T-cell (primary cell): ENCODE measurements at regions not wholly inside any gene's neighbourhood (a gene's known extent, or its start where the extent isn't known, plus 50 kb on each side); places are given as distances from the start of the nearest gene placed in this dataset.

Experiments
- ATAC-seq, 4 experiments: fragments of 200-7000 bp in 3 of 4; fragments of 150-1000 bp in 1 of 4; cut with Tn5 transposase; replicated peaks in 1 of 4; 1 replicate in 3 of 4; 2 replicates in 1 of 4; pipeline ENCODE4 v1.10.0; 2021; ENCODE audit warnings: moderate library complexity in 3 of 4, mild to moderate bottlenecking in 2 of 4, moderate number of reproducible peaks in 1 of 4
- CTCF ChIA-PET, 2 donors: fragments of 300-600 bp; sonication (Branson Sonifier 250); formaldehyde crosslinking; loops; one replicate each; lab custom pipeline; 2022; ENCODE audit warnings: antibody characterized with exemption in 2 of 2; lab: Charles Lee
- POLR2A ChIA-PET, 2 donors: fragments of 300-600 bp; sonication (Branson Sonifier 250); formaldehyde crosslinking; loops; one replicate each; lab custom pipeline; 2022; ENCODE audit warnings: antibody characterized with exemption in 2 of 2; lab: Charles Lee
- DNase-seq, 35 experiments: peaks; one replicate each; pipeline versions ENCODE4 v3.0.0 to v3.0.0-alpha.2; 2013 to 2023
- H3K27ac ChIP-seq: one replicate; pipeline ENCODE4 v1.5.1; 2013; ENCODE audit warnings: low read length
- H3K27me3 ChIP-seq, 2 experiments: replicated peaks in 1 of 2; 1 replicate in 1 of 2; 2 replicates in 1 of 2; pipeline versions ENCODE4 v1.6.1 to v1.7.0; 2013; ENCODE audit warnings: low read length in 1 of 2, mixed read lengths in 1 of 2; ENCODE audit not compliant: control insufficient read depth in 2 of 2, insufficient read depth in 2 of 2; ENCODE audit errors: extremely low read depth in 1 of 2
- H3K36me3 ChIP-seq, 2 donors: 1 replicate in 1 of 2; 2 replicates in 1 of 2; pipeline versions ENCODE4 v1.6.1 to v1.7.0; 2013; ENCODE audit warnings: low read length in 1 of 2; ENCODE audit not compliant: control insufficient read depth in 2 of 2, insufficient read depth in 1 of 2; ENCODE audit errors: extremely low read depth in 1 of 2
- H3K4me1 ChIP-seq, 2 experiments: 1 replicate in 1 of 2; 2 replicates in 1 of 2; pipeline versions ENCODE4 v1.6.1 to v1.7.0; 2013; ENCODE audit warnings: low read length in 2 of 2, mixed read lengths in 1 of 2; ENCODE audit not compliant: insufficient read depth in 2 of 2, control insufficient read depth in 1 of 2; ENCODE audit errors: extremely low read depth in 1 of 2
- H3K4me3 ChIP-seq, 2 donors: 1 replicate in 1 of 2; 2 replicates in 1 of 2; pipeline versions ENCODE4 v1.5.1 to v1.7.0; 2013; ENCODE audit warnings: mild to moderate bottlenecking in 2 of 2, low read length in 1 of 2, moderate library complexity in 1 of 2; ENCODE audit not compliant: control insufficient read depth in 1 of 2; ENCODE audit errors: extremely low read depth in 1 of 2
- H3K9me3 ChIP-seq: 2 replicates; pipeline ENCODE4 v1.7.0; 2013
- H3K27ac Mint-ChIP-seq, 2 donors: one replicate each; pipeline ENCODE4 v1.8.0; 2020 to 2021; ENCODE audit warnings: mild to moderate bottlenecking in 2 of 2, mixed read lengths in 2 of 2
- H3K27me3 Mint-ChIP-seq, 2 donors: one replicate each; pipeline ENCODE4 v1.8.0; 2021 to 2022; ENCODE audit warnings: mixed read lengths in 2 of 2
- H3K36me3 Mint-ChIP-seq: one replicate; pipeline ENCODE4 v1.8.0; 2021; ENCODE audit warnings: mixed read lengths
- H3K4me1 Mint-ChIP-seq, 3 donors: one replicate each; pipeline ENCODE4 v1.8.0; 2020 to 2022; ENCODE audit warnings: mixed read lengths in 3 of 3, mild to moderate bottlenecking in 1 of 3
- H3K4me3 Mint-ChIP-seq, 3 donors: one replicate each; pipeline ENCODE4 v1.8.0; 2020 to 2022; ENCODE audit warnings: mild to moderate bottlenecking in 3 of 3, mixed read lengths in 3 of 3, moderate library complexity in 3 of 3
- H3K9me3 Mint-ChIP-seq, 3 donors: one replicate each; pipeline ENCODE4 v1.8.0; 2020 to 2022; ENCODE audit warnings: mixed read lengths in 3 of 3
- WGBS: methylation state at CpG from one replicate; pipeline ENCODE4 v1.1.5; 2013; ENCODE audit warnings: missing lambda C conversion rate; ENCODE audit not compliant: insufficient coverage; 5-methylcytosine and 5-hydroxymethylcytosine counted together

DNA sequence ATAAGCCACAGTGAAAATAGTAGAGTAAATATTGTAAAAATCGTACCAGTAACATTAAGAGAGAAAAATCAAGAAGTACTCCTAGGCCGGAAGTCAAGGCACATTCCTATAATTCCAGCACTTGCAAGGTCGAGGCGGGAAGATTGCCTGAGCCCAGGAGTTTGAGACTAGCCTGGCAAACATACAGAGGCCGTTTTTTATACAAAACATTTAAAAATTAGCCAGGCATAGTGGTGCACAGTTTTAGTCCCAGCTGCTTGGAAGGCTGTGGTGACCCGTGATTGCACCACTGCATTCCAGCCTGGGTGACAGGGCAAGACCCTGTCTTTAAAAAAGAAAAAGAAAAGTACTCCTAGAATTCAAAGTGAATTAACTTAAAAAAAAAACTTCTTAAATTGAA is 341.8 kb downstream of the C12orf50 start:
- H3K9me3 Mint-ChIP-seq: peaks cover 3% of the 10 kb centered on the region in 3 donors
- H3K27me3 ChIP-seq: no peaks in the 10 kb centered on the region

GRCh38 chr12:87685696-87686095 is 343.5 kb downstream of the C12orf50 start:
- no peak for ATAC-seq
- no peak for DNase-seq
- Mint-ChIP-seq H3K9me3 (peaks cover 3% of the 10 kb centered on the region in 3 donors), H3K27me3 (no peaks in the 10 kb centered on the region), H3K27ac (no peak overlapping the region), H3K36me3 (no peaks in the 10 kb centered on the region), H3K4me3 (no peak overlapping the region), H3K4me1 (no peaks in the 10 kb centered on the region)
- Histone ChIP-seq H3K27ac (no peak overlapping the region), H3K9me3 (no peaks in the 10 kb centered on the region), H3K4me3 (no peak overlapping the region), H3K27me3 (no peaks in the 10 kb centered on the region), H3K36me3 (no peaks in the 10 kb centered on the region), H3K4me1 (no peaks in the 10 kb centered on the region)
- POLR2A ChIA-PET: no interaction called here
- CTCF ChIA-PET: interaction anchor here in 1 of 2 donors (0.5 to 0.6 kb wide), 2 partner anchors 11 to 163 kb away, joined by 3 to 5 read pairs; no protein-coding TSS in a partner anchor

More for the DNA sequence above, 341.8 kb downstream of the C12orf50 start:
- no CpG with 5 or more reads among the region's 6 CpGs for WGBS
- Mint-ChIP-seq H3K36me3 (no peaks in the 10 kb centered on the region), H3K27ac (no peak overlapping the region), H3K4me3 (no peak overlapping the region), H3K27me3 (no peaks in the 10 kb centered on the region), H3K4me1 (no peaks in the 10 kb centered on the region)
- DNase-seq (no peak), ATAC-seq (no peak)
- H3K4me1 ChIP-seq: no peaks in the 10 kb centered on the region
- no peak overlapping the region for H3K27ac ChIP-seq
- H3K9me3 ChIP-seq: no peaks in the 10 kb centered on the region
- H3K4me3 ChIP-seq: no peak overlapping the region
- POLR2A ChIA-PET: no interaction called here
- CTCF ChIA-PET: no interaction called here
- H3K36me3 ChIP-seq: no peaks in the 10 kb centered on the region

DNA sequence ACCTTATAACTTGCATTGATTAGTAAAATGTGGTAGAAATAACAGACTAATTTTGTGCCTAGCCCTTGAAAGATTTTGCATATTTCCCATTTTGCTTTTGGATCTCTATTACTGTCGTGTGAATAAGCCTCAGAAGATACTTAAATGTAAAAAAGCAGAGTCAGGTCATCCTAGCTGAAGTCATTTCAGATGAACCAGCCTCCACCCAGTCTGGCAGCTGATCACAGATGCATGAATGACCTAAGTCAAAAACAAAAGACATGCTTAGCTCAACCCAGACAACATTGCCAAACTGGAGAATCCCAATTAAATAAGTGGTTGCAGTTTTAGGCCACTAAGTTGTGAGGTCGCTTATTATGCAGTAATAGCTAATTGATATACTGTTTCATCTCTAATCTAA is 349.9 kb downstream of the C12orf50 start:
- ATAC-seq (no peak), DNase-seq (no peak)
- Histone ChIP-seq H3K36me3 (no peaks in the 10 kb centered on the region), H3K27ac (no peak overlapping the region), H3K9me3 (no peaks in the 10 kb centered on the region), H3K27me3 (no peaks in the 10 kb centered on the region), H3K4me1 (no peaks in the 10 kb centered on the region), H3K4me3 (no peak overlapping the region)
- CTCF ChIA-PET: no interaction called here
- 83% methylated on average over 1 of the region's 2 CpGs for WGBS
- H3K27me3 Mint-ChIP-seq: no peaks in the 10 kb centered on the region
- POLR2A ChIA-PET: no interaction called here
- H3K4me3 Mint-ChIP-seq: no peak overlapping the region
- no peaks in the 10 kb centered on the region for H3K36me3 Mint-ChIP-seq
- H3K9me3 Mint-ChIP-seq: peaks cover 0 to 4% (median 0%) of the 10 kb centered on the region in 3 donors
- H3K4me1 Mint-ChIP-seq: no peaks in the 10 kb centered on the region
- H3K27ac Mint-ChIP-seq: no peak overlapping the region

- Histone ChIP-seq H3K27me3 (no peaks in the 10 kb centered on the region), H3K4me1 (no peaks in the 10 kb centered on the region), H3K9me3 (no peaks in the 10 kb centered on the region), H3K4me3 (no peak overlapping the region), H3K27ac (no peak overlapping the region), H3K36me3 (no peaks in the 10 kb centered on the region)
- H3K36me3 Mint-ChIP-seq: no peaks in the 10 kb centered on the region
- peaks cover 0 to 4% (median 0%) of the 10 kb centered on the region in 3 donors for H3K9me3 Mint-ChIP-seq
- no peaks in the 10 kb centered on the region for H3K4me1 Mint-ChIP-seq
- ChIA-PET CTCF (no interaction called here), POLR2A (no interaction called here)
- no peaks in the 10 kb centered on the region for H3K27me3 Mint-ChIP-seq
- DNase-seq: no peak
- no peak for ATAC-seq
- no peak overlapping the region for H3K27ac Mint-ChIP-seq
- H3K4me3 Mint-ChIP-seq: no peak overlapping the region
These were observed 350.7 kb downstream of the C12orf50 start for GRCh38 chr12:87678453-87678852.

GRCh38 chr12:87676731-87677130 is 352.5 kb downstream of the C12orf50 start:
- no peak overlapping the region for H3K4me3 Mint-ChIP-seq
- Histone ChIP-seq H3K27ac (no peak overlapping the region), H3K4me1 (no peaks in the 10 kb centered on the region), H3K9me3 (no peaks in the 10 kb centered on the region), H3K27me3 (no peaks in the 10 kb centered on the region), H3K4me3 (no peak overlapping the region), H3K36me3 (no peaks in the 10 kb centered on the region)
- ChIA-PET POLR2A (no interaction called here), CTCF (no interaction called here)
- peaks cover 0 to 4% (median 0%) of the 10 kb centered on the region in 3 donors for H3K9me3 Mint-ChIP-seq
- no peaks in the 10 kb centered on the region for H3K36me3 Mint-ChIP-seq
- no peak for ATAC-seq
- DNase-seq: no peak
- H3K4me1 Mint-ChIP-seq: no peaks in the 10 kb centered on the region
- H3K27me3 Mint-ChIP-seq: no peaks in the 10 kb centered on the region
- no peak overlapping the region for H3K27ac Mint-ChIP-seq

- ChIA-PET POLR2A (interaction anchor here in 1 of 2 donors (0.7 kb wide), 1 partner anchor 56 kb away, joined by 3 read pairs; no protein-coding TSS in a partner anchor), CTCF (no interaction called here)
- no peaks in the 10 kb centered on the region for H3K27me3 Mint-ChIP-seq
- Histone ChIP-seq H3K4me1 (no peaks in the 10 kb centered on the region), H3K4me3 (no peak overlapping the region), H3K27ac (no peak overlapping the region), H3K36me3 (no peaks in the 10 kb centered on the region), H3K9me3 (no peaks in the 10 kb centered on the region), H3K27me3 (no peaks in the 10 kb centered on the region)
- H3K27ac Mint-ChIP-seq: no peak overlapping the region
- no peaks in the 10 kb centered on the region for H3K4me1 Mint-ChIP-seq
- H3K36me3 Mint-ChIP-seq: no peaks in the 10 kb centered on the region
- DNase-seq (no peak), ATAC-seq (no peak)
- no peak overlapping the region for H3K4me3 Mint-ChIP-seq
- WGBS: 80% methylated on average over 1 of the region's 4 CpGs
- H3K9me3 Mint-ChIP-seq: peaks cover 0 to 4% (median 0%) of the 10 kb centered on the region in 3 donors
These were observed 357.4 kb downstream of the C12orf50 start for GRCh38 chr12:87671757-87672156.

DNA sequence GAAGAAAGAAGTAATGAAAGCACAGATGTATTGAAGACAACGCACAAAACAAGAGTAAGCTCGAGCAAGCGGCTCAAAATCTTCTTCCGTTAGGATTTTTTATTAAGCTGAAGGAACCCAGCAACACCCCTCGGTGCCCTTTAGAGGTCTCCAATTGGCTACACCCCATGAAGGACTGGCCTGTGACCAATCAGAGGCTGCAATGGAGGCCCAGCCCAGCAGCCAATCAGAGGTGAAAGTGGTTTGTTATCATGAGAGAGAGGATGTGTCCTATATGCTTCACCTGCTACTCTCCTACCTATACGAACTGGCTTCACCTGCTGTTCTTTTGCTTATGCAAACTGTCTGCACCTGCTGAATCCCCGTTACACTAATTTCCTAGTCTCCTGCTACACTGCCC is 358.8 kb downstream of the C12orf50 start:
- no peak for DNase-seq
- H3K4me3 Mint-ChIP-seq: no peak overlapping the region
- Histone ChIP-seq H3K4me3 (no peak overlapping the region), H3K36me3 (no peaks in the 10 kb centered on the region), H3K4me1 (no peaks in the 10 kb centered on the region), H3K27me3 (no peaks in the 10 kb centered on the region), H3K9me3 (no peaks in the 10 kb centered on the region), H3K27ac (no peak overlapping the region)
- peaks cover 0 to 1% (median 0%) of the 10 kb centered on the region in 3 donors for H3K9me3 Mint-ChIP-seq
- H3K27ac Mint-ChIP-seq: no peak overlapping the region
- POLR2A ChIA-PET: no interaction called here
- CTCF ChIA-PET: no interaction called here
- H3K36me3 Mint-ChIP-seq: no peaks in the 10 kb centered on the region
- H3K27me3 Mint-ChIP-seq: no peaks in the 10 kb centered on the region
- ATAC-seq: no peak
- H3K4me1 Mint-ChIP-seq: no peaks in the 10 kb centered on the region
- 97% methylated on average over 6 of the region's 7 CpGs for WGBS
